Keratinocyte (primary cell): ENCODE measurements at regions not wholly inside any gene's neighbourhood (a gene's known extent, or its start where the extent isn't known, plus 50 kb on each side); places are given as distances from the start of the nearest gene placed in this dataset.

Experiments
- DNase-seq: peaks from one replicate; pipeline ENCODE4 v3.0.0-alpha.2; 2011; ENCODE audit warnings: low read depth, missing footprints, low spot score
- FAIRE-seq: peaks from 2 replicates; lab custom pipeline; 2011; peaks lifted over from hg19 to GRCh38; lab: Jason Lieb, UNC
- H2AFZ ChIP-seq: 2 replicates; pipeline ENCODE4 v1.6.0; 2012; ENCODE audit warnings: low read length, control low read depth, inconsistent platforms; ENCODE audit not compliant: control insufficient read depth
- H3K27ac ChIP-seq: 2 replicates; pipeline ENCODE4 v1.5.1; 2011; ENCODE audit warnings: low read length; ENCODE audit not compliant: control insufficient read depth, insufficient read depth
- H3K27me3 ChIP-seq: 3 replicates; pipeline ENCODE4 v1.6.0; 2011; ENCODE audit warnings: low read length; ENCODE audit not compliant: control insufficient read depth, insufficient read depth; ENCODE audit errors: extremely low read depth
- H3K36me3 ChIP-seq, 2 experiments: 2 replicates in 1 of 2; 3 replicates in 1 of 2; pipeline ENCODE4 v1.5.1; 2011; ENCODE audit warnings: low read length in 2 of 2, mild to moderate bottlenecking in 1 of 2; ENCODE audit not compliant: control insufficient read depth in 2 of 2, insufficient read depth in 2 of 2; ENCODE audit errors: extremely low read depth in 1 of 2
- H3K4me1 ChIP-seq: 3 replicates; pipeline ENCODE4 v1.5.1; 2011; ENCODE audit warnings: low read length; ENCODE audit not compliant: control insufficient read depth, insufficient read depth; ENCODE audit errors: extremely low read depth
- H3K4me2 ChIP-seq: 3 replicates; pipeline ENCODE4 v1.6.0; 2011; ENCODE audit warnings: low read depth, low read length; ENCODE audit not compliant: control insufficient read depth, insufficient read depth; ENCODE audit errors: extremely low read depth
- H3K4me3 ChIP-seq, 3 experiments: fragments of 200-600 bp in 1 of 3; sonication (generic) in 1 of 3; 2 replicates in 2 of 3; 3 replicates in 1 of 3; pipeline ENCODE4 v1.5.1; 2011 to 2016; ENCODE audit warnings: low read length in 3 of 3, mild to moderate bottlenecking in 3 of 3, control low read depth in 2 of 3, inconsistent platforms in 1 of 3, low read depth in 1 of 3, mixed read lengths in 1 of 3, mixed run types in 1 of 3, moderate library complexity in 1 of 3; ENCODE audit not compliant: control insufficient read depth in 2 of 3, insufficient read depth in 2 of 3; ENCODE audit errors: extremely low read depth in 1 of 3
- H3K79me2 ChIP-seq: 2 replicates; pipeline ENCODE4 v1.6.0; 2012; ENCODE audit warnings: low read length; ENCODE audit not compliant: control insufficient read depth, insufficient read depth
- H3K9ac ChIP-seq: 3 replicates; pipeline ENCODE4 v1.6.0; 2011; ENCODE audit warnings: low read length; ENCODE audit not compliant: control insufficient read depth, insufficient read depth; ENCODE audit errors: extremely low read depth
- H3K9me1 ChIP-seq: 3 replicates; pipeline ENCODE4 v1.6.0; 2011; ENCODE audit warnings: low read length; ENCODE audit not compliant: control insufficient read depth, insufficient read depth; ENCODE audit errors: extremely low read depth
- H3K9me3 ChIP-seq: 2 replicates; pipeline ENCODE4 v1.5.1; 2012; ENCODE audit warnings: low read depth, low read length; ENCODE audit not compliant: control insufficient read depth
- H4K20me1 ChIP-seq: 3 replicates; pipeline ENCODE4 v1.6.0; 2011; ENCODE audit warnings: low read length; ENCODE audit not compliant: control insufficient read depth, insufficient read depth; ENCODE audit errors: extremely low read depth
- EZH2 ChIP-seq: IDR thresholded peaks from one replicate; pipeline ENCODE4 v1.6.1; 2012; ENCODE audit warnings: inconsistent platforms, mild to moderate bottlenecking, low read length, moderate library complexity
- dilution Hi-C: fragments of 300-500 bp; cut with MboI; formaldehyde crosslinking; loops from one replicate; pipeline ENCODE4 v1.7.0; 2020; ENCODE audit warnings: low sequenced_read_pairs; ENCODE audit not compliant: extremely low pct_ligation_motif_present
- TF ChIP-seq, protein P1 (sequence below), 3 experiments: IDR thresholded peaks in 1 of 3; conservative IDR thresholded peaks in 1 of 3; optimal IDR thresholded peaks in 1 of 3; 2 replicates in 2 of 3; 3 replicates in 1 of 3; pipeline versions ENCODE3 to v1.5.1; 2011; ENCODE audit warnings: low read length in 3 of 3, mild to moderate bottlenecking in 3 of 3, moderate library complexity in 2 of 3, control low read depth in 1 of 3, inconsistent platforms in 1 of 3; ENCODE audit not compliant: insufficient read depth in 2 of 3; ENCODE audit errors: extremely low read depth in 1 of 3

DNA sequence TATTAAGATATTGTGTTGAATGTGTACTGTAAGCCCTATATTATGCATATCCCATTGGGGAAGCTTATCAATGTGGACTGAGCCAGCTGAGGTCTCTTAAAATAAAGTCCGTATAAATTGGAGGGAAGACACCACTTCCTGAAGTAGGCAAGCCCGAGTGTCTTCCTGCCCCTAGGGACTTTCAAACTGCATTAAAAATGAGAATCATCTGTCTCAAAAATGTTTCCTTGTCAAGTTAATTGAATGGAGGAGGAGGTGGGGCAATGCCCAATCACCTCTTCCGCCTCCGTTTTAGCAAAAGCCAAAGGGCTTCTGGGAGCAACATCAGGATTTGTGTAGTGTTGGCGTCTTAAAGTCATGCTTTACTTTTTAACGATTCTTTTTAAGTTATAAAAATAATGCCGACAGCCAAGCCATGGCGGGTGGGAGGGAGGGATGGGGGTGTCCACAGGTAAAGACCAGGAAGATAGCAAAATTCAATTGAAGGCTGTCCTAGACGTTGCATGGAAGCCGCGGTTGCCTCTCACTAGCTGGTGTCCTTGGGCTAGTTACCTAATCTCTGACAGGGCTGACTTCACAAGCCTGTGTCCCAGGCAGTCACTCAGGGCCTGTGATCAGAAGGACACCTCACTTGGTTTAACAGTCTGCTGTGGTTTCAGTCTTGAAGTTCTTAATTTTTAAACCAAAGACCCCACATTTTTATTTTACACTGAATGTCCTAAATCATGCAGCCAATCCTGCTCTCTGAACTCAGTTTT is 524.9 kb upstream of the PROK2 start:
- H3K36me3 ChIP-seq: no peaks in the 10 kb centered on the region
- no peak overlapping the region for H2AFZ ChIP-seq
- H3K9ac ChIP-seq: no peak overlapping the region
- FAIRE-seq (no peak), DNase-seq (no peak)
- H3K27ac ChIP-seq: no peak overlapping the region
- H3K27me3 ChIP-seq: no peaks in the 10 kb centered on the region
- no peaks in the 10 kb centered on the region for H3K9me3 ChIP-seq
- no peak overlapping the region for H3K4me2 ChIP-seq
- no peaks in the 10 kb centered on the region for H3K9me1 ChIP-seq
- no peak overlapping the region for H3K4me3 ChIP-seq
- no peaks in the 10 kb centered on the region for H3K4me1 ChIP-seq
- TF ChIP-seq EZH2: no peak
- TF ChIP-seq, protein P1, sequence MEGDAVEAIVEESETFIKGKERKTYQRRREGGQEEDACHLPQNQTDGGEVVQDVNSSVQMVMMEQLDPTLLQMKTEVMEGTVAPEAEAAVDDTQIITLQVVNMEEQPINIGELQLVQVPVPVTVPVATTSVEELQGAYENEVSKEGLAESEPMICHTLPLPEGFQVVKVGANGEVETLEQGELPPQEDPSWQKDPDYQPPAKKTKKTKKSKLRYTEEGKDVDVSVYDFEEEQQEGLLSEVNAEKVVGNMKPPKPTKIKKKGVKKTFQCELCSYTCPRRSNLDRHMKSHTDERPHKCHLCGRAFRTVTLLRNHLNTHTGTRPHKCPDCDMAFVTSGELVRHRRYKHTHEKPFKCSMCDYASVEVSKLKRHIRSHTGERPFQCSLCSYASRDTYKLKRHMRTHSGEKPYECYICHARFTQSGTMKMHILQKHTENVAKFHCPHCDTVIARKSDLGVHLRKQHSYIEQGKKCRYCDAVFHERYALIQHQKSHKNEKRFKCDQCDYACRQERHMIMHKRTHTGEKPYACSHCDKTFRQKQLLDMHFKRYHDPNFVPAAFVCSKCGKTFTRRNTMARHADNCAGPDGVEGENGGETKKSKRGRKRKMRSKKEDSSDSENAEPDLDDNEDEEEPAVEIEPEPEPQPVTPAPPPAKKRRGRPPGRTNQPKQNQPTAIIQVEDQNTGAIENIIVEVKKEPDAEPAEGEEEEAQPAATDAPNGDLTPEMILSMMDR (optimal IDR thresholded peaks at IDR 0.05 in 1 of 3, IDR thresholded peaks at IDR 0.05 in 1 of 3, conservative IDR thresholded peaks at IDR 0.05 in 1 of 3; ENCODE audit: extremely low read depth in 1 of 3, insufficient read depth in 2 of 3, low read length in 3 of 3): no peak
- dilution Hi-C loops: no loop called here
- H4K20me1 ChIP-seq: no peaks in the 10 kb centered on the region
- H3K79me2 ChIP-seq: no peaks in the 10 kb centered on the region

DNA sequence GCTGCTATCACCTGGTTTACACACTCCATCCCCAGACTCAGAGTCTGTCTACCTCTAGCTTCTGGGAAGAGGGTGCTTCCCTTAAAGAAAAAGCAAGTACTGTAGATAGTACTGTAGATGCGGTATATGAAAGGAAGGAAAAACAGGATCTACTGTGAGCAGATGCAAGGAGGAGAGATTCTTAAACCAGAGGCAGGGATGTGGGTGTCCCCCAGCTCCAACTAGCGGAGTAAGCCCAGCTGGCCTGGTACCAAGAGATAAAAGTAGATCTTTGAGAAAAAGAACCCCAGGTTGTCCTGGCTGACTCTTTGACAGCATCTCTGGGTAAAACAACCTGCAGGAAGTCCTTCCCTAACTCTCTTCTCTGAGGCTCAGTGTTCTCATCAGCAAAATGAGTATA is 523.7 kb upstream of the PROK2 start:
- Histone ChIP-seq H3K27ac (no peak overlapping the region), H3K79me2 (no peaks in the 10 kb centered on the region), H4K20me1 (no peaks in the 10 kb centered on the region), H2AFZ (no peak overlapping the region), H3K9me1 (no peaks in the 10 kb centered on the region), H3K9me3 (no peaks in the 10 kb centered on the region), H3K4me2 (no peak overlapping the region), H3K27me3 (no peaks in the 10 kb centered on the region), H3K4me1 (no peaks in the 10 kb centered on the region), H3K4me3 (no peak overlapping the region), H3K9ac (no peak overlapping the region), H3K36me3 (no peaks in the 10 kb centered on the region)
- dilution Hi-C loops: no loop called here
- TF ChIP-seq, protein P1 (optimal IDR thresholded peaks at IDR 0.05 in 1 of 3, IDR thresholded peaks at IDR 0.05 in 1 of 3, conservative IDR thresholded peaks at IDR 0.05 in 1 of 3; ENCODE audit: extremely low read depth in 1 of 3, insufficient read depth in 2 of 3, low read length in 3 of 3): no peak
- TF ChIP-seq EZH2: no peak
- DNase-seq: no peak
- FAIRE-seq: no peak
